MM.1S (cell line): ENCODE measurements at regions not wholly inside any gene's neighbourhood (a gene's known extent, or its start where the extent isn't known, plus 50 kb on each side); places are given as distances from the start of the nearest gene placed in this dataset.

ENCODE experiments used
- EZH2 ChIP-seq: fragments of 300-600 bp; sonication (generic); optimal IDR thresholded peaks from 2 replicates; pipeline ENCODE3; 2017; ENCODE audit warnings: low read depth, mild to moderate bottlenecking, antibody characterized with exemption, low read length, mixed read lengths
- EZH2phosphoT487 ChIP-seq: fragments of 300-600 bp; sonication (generic); IDR thresholded peaks from 2 replicates; pipeline ENCODE4 v1.6.1; 2018; ENCODE audit warnings: antibody characterized with exemption, low read length
- TF ChIP-seq, protein P1 (sequence below): fragments of 300-600 bp; sonication (generic); IDR thresholded peaks from 2 replicates; pipeline ENCODE4 v1.5.1; 2016; ENCODE audit warnings: antibody characterized with exemption, low read length, mixed read lengths

DNA sequence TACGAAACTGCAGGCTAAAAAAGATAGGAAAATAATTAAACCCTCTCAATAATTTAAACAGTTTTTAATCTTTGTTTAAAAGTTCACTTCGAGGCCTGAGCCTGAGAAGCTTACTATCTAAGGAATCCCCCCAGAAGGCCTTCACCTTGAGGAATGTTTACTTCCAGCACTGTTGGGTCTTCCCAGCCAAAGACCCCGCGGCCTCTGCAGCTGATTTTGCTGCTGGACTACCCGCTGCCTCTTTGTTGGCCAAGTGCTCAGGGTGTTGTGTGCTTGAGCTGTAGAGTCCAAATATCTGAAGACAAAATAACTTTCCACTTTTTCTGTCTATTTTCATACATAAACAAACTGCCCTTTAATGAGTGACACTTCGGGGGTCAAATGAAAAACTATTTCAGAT is 292.7 kb downstream of the GLRX3 start:
- TF ChIP-seq, protein P1, sequence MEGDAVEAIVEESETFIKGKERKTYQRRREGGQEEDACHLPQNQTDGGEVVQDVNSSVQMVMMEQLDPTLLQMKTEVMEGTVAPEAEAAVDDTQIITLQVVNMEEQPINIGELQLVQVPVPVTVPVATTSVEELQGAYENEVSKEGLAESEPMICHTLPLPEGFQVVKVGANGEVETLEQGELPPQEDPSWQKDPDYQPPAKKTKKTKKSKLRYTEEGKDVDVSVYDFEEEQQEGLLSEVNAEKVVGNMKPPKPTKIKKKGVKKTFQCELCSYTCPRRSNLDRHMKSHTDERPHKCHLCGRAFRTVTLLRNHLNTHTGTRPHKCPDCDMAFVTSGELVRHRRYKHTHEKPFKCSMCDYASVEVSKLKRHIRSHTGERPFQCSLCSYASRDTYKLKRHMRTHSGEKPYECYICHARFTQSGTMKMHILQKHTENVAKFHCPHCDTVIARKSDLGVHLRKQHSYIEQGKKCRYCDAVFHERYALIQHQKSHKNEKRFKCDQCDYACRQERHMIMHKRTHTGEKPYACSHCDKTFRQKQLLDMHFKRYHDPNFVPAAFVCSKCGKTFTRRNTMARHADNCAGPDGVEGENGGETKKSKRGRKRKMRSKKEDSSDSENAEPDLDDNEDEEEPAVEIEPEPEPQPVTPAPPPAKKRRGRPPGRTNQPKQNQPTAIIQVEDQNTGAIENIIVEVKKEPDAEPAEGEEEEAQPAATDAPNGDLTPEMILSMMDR: no peak
- TF ChIP-seq EZH2: no peak
- no peak for TF ChIP-seq EZH2phosphoT487
